BJ (cell line): ENCODE measurements at regions not wholly inside any gene's neighbourhood (a gene's known extent, or its start where the extent isn't known, plus 50 kb on each side); places are given as distances from the start of the nearest gene placed in this dataset.
"Not testable (repeated sequence)": the region's sequence is repeated elsewhere in the genome, so short reads cannot be mapped to it uniquely, and the experiment has no call there.

ENCODE experiments used
- CTCF ChIA-PET: fragments of 350-600 bp; formaldehyde crosslinking; extraction: SDS; loops from one replicate; lab custom pipeline; 2021; ENCODE audit warnings: antibody characterized with exemption, inconsistent platforms; lab: Yijun Ruan, JAX
- POLR2A ChIA-PET: fragments of 300-600 bp; sonication (Branson Sonifier 250); formaldehyde crosslinking; extraction: SDS; loops from one replicate; lab custom pipeline; 2021; ENCODE audit warnings: antibody characterized with exemption; lab: Charles Lee
- DNase-seq: peaks from one replicate; pipeline ENCODE4 v3.0.0-alpha.2; 2011; ENCODE audit warnings: low read depth
- H3K27me3 ChIP-seq: 2 replicates; pipeline ENCODE4 v1.6.0; 2011; ENCODE audit warnings: low read length; ENCODE audit not compliant: control insufficient read depth, insufficient read depth
- H3K36me3 ChIP-seq: 2 replicates; pipeline ENCODE4 v1.5.1; 2011; ENCODE audit warnings: low read length; ENCODE audit not compliant: control insufficient read depth, insufficient read depth
- H3K4me3 ChIP-seq: 2 replicates; pipeline ENCODE4 v1.5.1; 2011; ENCODE audit warnings: low read depth, mild to moderate bottlenecking, control low read depth, low read length
- CTCF ChIP-seq: IDR thresholded peaks from 2 replicates; pipeline ENCODE4 v1.5.1; 2011; ENCODE audit warnings: low read depth, mild to moderate bottlenecking, control low read depth, inconsistent platforms, low read length, moderate library complexity; ENCODE audit not compliant: insufficient read depth

- H3K36me3 ChIP-seq = no peaks in the 10 kb centered on the region
- no peak for TF ChIP-seq CTCF
- CTCF ChIA-PET = no interaction called here
- DNase-seq = no peak
- no peak overlapping the region for H3K4me3 ChIP-seq
- POLR2A ChIA-PET = no interaction called here
- no peaks in the 10 kb centered on the region for H3K27me3 ChIP-seq
Measured at GRCh38 chr13:60229708-60230272, 66.1 kb upstream of the DIAPH3 start.

- Histone ChIP-seq H3K27me3 (no peaks in the 10 kb centered on the region), H3K4me3 (no peak overlapping the region), H3K36me3 (no peaks in the 10 kb centered on the region)
- ChIA-PET CTCF (no interaction called here), POLR2A (no interaction called here)
- TF ChIP-seq CTCF = no peak
- no peak for DNase-seq
Measured at GRCh38 chr13:60230593-60230992, 66.9 kb upstream of the DIAPH3 start.

- TF ChIP-seq CTCF = no peak
- no peak for DNase-seq
- Histone ChIP-seq H3K4me3 (no peak overlapping the region), H3K27me3 (no peaks in the 10 kb centered on the region), H3K36me3 (no peaks in the 10 kb centered on the region)
- ChIA-PET POLR2A (no interaction called here), CTCF (no interaction called here)
Measured at GRCh38 chr13:60242043-60242595, 78.4 kb upstream of the DIAPH3 start.

- ChIA-PET CTCF (no interaction called here), POLR2A (no interaction called here)
- Histone ChIP-seq H3K27me3 (no peaks in the 10 kb centered on the region), H3K36me3 (no peaks in the 10 kb centered on the region), H3K4me3 (no peak overlapping the region)
- no peak for DNase-seq
- TF ChIP-seq CTCF = no peak
Measured at GRCh38 chr13:60244381-60244780, 80.7 kb upstream of the DIAPH3 start.

- CTCF ChIA-PET, H3K36me3 ChIP-seq, H3K4me3 ChIP-seq, POLR2A ChIA-PET, DNase-seq, H3K27me3 ChIP-seq: not testable (repeated sequence)
Measured at GRCh38 chr13:60251419-60251818, 87.7 kb upstream of the DIAPH3 start.

GRCh38 chr13:60258349-60258748 is 94.6 kb upstream of the DIAPH3 start:
- TF ChIP-seq CTCF = no peak
- POLR2A ChIA-PET = no interaction called here
- CTCF ChIA-PET = no interaction called here
- no peak for DNase-seq
- Histone ChIP-seq H3K36me3 (no peaks in the 10 kb centered on the region), H3K27me3 (no peaks in the 10 kb centered on the region), H3K4me3 (no peak overlapping the region)
